GM21423 (cell line): ENCODE measurements at regions not wholly inside any gene's neighbourhood (a gene's known extent, or its start where the extent isn't known, plus 50 kb on each side); places are given as distances from the start of the nearest gene placed in this dataset.
"Not testable (repeated sequence)": the region's sequence is repeated elsewhere in the genome, so short reads cannot be mapped to it uniquely, and the experiment has no call there.

Experiments
- ATAC-seq: cut with Tn5 transposase; IDR thresholded peaks from one replicate; pipeline ENCODE4 v1.9.1; 2021; ENCODE audit warnings: mild to moderate bottlenecking, moderate library complexity; ENCODE audit not compliant: unreplicated experiment

DNA sequence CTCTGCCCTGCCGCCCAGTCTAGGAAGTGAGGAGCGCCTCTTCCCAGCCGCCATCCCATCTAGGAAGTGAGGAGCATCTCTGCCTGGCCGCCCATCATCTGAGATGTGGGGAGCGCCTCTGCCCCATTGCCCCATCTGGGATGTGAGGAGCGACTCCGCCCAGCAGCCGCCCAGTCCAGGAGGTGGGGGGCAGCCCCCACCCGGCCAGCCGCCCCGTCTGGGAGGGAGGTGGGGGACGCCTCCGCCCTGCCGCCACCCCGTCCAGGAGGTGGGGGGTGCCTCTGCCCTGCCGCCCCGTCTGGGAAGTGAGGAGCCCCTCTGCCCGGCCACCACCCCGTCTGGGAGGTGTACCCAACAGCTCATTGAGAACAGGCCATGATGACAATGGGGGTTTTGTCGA lies 146.0 kb upstream of the RAB6C start:
- ATAC-seq = not testable (repeated sequence)

DNA sequence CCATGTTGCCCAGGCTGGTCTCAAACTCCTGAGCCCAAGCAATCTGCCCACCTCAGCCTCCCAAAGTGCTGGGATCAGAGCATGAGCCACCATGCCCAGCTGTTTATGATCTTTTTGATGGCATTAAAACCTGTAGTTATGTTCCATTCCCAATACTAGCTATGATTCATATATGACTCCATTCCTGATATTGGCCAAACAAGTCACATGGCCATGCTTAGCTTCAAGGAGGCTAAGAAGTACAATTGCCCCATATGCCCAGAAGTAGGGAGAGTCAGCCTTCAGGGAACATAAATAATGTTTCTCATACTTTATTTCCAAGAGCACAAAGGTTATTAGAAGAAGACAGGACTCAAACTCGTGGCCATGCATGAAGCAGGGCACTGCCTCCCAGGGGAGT lies 132.4 kb upstream of the RAB6C start:
- no peak for ATAC-seq

DNA sequence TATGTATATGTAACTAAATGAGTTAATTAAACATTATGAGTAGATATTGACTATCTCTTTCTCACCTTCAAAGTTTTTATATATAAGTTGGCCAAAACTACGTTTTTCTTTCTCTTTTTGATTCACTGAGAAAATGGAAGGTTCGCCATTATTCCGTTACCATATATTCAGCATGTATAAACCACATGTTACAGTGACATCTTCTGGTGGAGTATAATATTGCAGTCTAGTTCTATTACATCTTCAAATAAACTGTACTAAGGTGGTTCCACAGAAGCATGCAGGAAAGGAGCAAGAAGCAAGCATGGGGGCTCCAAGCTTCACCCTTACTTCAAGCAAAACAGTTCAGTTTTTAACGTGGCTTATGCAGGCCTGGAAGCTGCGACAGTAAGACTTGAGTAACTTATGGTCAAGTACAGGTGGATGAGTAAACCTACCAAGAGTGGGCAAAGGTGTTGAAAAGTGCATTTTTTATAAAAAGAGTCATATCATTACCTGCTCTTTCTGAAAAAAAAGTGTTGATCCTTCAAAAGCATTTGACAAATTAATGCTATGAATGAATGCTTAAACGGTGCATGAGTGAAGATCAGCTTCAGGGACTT lies 129.8 kb upstream of the RAB6C start:
- ATAC-seq = peak; percentile 78

DNA sequence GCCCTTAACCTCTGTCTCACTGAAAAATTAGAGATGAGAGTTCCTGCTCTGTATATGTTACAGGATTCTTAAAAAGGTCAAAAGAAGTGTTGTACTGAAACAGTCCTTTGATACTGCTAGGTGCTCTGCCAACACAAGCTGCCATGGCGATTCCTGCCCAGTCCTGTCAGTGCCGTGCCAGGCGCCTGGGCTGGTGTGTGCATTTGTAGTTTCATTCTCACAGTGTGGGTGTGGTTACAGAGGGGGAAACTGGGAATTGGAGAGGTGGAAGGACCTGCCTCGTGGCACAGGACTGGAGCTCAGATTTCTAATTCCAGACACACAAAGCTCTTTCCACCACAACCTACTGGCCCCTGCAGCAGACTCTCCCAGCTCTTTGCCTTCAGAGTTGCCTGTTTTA lies 122.3 kb upstream of the RAB6C start:
- ATAC-seq = no peak

DNA sequence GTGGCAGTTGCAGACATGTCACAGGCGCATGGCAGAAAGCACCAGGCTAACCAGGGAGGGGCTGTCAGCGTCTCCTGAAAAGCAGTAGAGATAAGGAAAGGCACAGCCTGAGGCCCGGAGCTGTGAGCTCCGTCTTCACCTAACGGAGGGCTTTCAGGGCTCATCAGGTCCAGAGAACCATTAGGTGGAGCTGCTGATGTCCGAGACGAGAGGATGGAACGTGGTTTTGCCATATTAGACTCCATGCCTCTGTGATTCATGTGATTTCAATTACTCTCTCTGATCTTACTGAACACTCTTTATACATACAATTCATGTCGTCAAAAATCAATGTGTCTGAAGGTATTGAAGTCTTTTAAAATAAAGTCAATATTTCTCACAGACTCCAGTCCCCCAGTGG lies 120.3 kb upstream of the RAB6C start:
- ATAC-seq = no peak

DNA sequence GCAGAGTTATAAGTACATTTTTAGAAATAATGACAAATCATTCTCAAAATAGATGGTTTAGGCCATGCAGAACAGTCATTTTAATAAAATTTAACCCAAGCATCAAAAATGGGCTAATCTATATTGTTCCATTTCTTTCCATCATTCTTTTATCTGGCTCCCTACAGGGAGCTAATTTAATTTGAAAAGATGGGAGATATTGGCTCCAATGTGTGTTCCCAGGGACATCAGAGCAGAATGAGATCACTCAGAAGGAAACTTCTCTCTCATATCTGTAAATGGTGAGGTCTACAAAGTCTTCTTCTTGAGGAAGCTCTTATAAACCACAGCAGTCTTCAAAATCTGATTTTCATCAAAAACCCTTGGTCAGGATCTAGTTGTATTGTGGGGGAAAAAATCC lies 119.4 kb upstream of the RAB6C start:
- no peak for ATAC-seq

DNA sequence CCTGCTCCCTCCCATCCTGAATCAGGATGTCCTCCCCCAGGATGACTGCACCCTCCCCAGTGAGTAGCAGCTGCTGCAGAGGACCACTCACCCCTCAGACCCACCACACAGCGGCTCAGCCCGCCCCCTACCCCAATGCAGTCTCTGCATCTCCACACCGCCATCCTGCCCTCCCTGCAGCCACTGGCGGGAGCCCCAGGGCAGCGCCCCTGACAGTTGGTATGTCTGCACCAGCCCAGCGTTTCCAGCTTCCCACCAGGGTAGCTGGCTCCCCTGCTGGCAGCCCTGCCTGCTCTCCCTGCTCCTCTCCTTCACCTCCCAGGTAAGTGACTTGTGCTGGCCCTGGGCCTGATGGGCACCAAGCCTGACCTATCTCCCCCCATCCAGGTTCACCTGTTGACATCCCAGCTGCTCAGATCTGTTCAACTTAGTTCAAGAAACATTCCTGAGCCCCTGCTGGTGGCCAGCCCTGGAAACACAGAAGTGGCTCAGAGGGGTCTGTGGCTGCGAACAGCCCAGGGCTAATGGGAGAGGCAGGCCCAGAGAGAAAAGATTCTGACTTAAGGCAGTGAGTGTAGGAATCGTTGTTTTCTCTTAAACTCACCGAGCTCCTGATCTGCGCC lies 117.7 kb upstream of the RAB6C start:
- ATAC-seq = no peak

DNA sequence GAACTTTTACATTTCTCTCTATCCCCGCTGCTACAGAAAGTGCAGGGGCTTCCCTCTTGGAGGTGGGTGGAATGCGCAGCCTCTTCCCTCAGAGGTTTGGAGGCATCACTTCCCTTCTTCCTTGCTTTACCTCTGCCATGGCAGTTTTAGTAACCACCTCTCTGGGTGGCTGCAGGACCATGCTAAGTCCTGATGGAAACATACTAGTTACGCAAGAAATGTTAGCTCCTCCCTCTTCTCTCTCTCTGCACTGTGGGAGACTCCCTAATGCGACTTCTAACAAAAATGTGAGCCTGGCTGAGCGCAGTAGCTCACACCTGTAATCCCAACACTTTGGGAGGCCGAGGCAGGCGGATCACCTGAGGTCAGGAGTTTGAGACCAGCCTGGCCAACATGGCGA lies 116.8 kb upstream of the RAB6C start:
- no peak for ATAC-seq

DNA sequence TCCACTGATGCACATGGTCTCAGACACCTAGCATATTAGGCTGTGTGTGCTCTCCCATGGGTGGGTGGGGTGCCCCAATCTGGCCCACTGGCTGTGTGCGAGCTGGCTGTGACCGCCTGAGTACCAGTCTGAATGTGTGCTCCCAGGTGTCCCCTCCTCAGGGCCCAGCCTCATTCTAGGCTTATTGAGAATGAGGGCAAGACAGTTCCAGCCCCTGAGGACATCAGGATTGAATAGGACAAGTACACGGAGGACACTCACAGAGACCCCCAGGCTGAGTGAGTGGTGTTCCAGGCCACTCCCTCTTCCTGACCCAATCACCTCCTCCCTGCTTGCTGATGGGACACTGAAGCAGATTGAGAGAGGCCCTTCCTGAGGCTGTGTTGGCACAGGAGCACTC lies 116.1 kb upstream of the RAB6C start:
- ATAC-seq = no peak

DNA sequence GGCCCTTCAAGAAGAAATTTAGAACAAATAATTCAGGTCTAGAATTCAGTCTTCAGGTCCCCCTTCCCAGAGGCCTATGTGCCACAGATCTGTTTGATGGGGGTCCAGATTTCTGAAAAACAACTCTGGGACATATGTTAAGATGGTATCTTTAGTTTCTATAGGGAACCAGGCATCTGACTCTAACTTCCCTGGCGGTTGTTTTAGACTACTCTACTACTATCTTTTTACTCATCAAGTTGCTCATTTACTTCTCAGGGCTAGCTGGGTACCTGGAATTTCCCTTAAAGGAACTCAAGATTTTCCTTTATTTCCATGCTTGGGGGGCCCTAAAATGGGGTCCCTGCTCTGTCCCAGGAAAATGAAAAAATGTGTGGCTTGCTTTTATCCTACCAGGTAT lies 114.7 kb upstream of the RAB6C start:
- ATAC-seq = no peak

DNA sequence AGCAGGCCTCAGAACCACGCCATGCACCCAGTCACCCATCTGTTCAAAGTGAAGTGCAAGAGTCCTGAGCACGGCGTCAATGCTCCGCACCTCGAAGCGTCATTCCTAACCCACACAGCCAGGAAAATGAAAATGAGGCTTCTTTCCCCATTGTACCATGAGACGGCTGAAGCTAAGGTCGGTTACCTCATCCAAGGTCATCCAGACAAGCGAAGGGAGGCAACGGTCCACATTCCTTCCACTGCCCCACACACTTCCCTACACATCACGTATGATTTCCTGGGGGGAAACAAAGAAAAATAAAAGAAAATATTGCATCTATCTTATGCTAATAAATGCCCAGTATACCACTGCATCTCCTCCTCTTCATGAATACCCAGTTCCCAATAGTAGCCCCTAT lies 113.5 kb upstream of the RAB6C start:
- ATAC-seq = no peak

DNA sequence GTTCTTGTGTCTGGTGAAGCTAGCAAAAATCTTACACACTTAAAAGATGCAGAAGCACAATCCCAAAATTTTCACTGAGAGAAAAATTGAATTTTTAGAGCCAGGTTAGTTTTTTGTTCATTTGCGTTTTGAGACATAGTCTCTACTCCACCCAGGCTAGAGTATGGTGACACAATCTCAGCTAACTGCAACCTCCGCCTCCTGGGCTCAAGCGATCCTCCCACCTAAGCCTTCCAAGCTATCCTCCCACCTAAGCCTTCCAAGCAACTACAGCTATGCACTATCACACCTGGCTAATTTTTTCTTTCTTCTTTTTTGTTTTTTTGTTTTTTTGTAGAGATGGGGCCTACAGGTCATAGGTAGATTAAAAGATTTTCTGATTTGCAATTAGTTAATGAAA lies 113.1 kb upstream of the RAB6C start:
- ATAC-seq = no peak

DNA sequence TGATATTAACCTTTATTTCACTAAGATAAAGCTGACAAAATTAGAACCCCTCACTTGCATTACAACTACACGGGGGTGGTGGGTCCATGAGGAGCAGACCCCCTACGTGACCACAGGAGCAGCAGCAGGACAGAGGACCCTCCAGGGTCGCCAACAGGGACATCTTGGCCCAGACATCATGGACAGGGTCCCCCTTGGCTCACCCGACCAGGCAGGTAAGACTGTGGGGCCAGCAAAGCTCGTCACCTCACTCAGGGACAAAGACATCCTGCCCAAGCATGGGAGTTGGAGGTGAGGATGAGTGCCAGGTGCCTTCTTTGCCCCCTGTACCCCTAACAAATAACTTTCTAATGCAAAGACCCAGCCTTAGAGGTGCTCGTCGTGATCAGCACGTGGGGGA lies 111.3 kb upstream of the RAB6C start:
- ATAC-seq = no peak

DNA sequence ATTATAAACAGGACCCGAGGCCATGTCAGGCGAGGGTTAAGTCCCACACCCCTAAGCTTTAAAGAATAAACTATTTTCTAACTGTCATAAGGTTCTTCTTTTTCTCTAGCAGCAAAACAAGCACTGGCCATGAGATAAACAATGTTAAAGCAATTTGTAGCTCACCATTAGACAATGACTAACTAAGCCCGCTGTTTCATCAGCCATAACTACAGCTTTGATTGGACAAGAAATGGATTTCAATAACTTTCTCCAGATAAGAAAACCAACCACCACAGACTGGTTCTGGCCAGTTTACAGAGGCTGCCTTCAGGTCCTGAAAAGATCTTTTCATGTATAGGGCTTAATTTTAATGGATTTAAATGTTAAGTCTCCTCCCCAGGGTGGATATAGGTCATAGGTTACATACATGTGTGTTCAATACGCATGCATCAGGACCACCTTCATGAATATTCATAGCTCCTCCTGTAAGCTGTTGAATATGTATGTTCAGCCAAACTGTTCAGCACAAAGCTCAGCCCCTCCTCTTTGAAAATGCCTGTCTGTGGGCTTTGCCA lies 108.7 kb upstream of the RAB6C start:
- ATAC-seq = no peak

DNA sequence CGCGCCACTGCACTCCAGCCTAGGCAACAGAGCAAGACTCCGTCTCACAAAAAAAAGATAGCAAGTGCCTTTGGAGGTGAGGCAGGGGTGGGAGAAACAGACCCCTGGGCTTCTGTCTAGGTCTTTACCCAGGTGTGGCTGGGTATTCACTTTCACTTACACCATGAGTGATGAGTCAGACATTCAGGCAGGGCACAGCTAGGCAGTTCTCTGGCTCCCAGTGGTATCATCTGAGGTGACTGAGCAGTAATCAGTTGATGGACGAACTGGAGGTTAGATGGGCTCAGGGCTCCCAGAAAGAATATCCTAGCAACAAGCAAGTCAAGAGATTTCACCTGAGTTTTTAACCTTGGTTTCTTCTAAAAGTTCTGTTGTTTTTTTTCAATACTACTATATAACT lies 107.0 kb upstream of the RAB6C start:
- no peak for ATAC-seq

DNA sequence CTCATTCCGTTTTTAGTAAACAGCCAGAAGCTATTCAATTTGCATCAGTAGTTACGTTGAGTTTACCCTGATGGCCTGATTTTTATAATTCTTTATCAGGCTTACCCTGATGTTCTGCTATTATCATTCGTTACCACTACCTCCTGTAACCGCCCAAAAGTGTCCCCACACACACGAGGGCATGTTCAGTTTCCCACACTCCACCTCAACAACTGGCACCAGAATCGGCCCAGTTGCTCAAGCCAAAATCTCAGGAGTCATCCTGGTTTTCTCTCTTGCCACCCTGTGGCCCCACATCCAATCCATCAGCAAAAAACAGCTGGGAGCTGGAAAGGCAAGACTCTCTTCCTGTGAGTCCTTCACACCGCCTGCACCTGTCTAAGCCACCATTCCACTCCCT lies 102.9 kb upstream of the RAB6C start:
- no peak for ATAC-seq

DNA sequence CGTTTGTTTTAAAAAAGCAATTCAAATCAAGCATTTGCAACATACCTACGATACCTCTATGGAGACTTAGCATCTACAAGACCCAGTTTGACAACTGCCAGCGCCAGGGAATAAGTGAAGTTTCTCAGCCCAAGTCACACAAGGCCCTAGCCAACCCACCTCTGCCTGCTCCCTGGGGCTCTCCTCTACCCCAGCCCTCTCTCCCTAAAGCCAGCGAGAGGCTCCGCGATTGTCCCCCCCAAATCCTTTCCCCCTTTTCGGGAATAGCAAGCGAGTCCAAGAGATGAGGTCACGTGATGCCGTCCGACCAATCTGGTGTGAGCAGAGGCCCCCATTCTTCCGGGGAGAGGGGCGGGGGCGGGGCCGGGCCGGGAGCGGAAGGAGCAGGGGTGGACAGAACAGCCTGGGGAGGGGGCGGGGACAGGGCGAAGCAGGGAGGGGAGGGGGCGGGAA lies 102.2 kb upstream of the RAB6C start:
- peak; percentile 82 for ATAC-seq

DNA sequence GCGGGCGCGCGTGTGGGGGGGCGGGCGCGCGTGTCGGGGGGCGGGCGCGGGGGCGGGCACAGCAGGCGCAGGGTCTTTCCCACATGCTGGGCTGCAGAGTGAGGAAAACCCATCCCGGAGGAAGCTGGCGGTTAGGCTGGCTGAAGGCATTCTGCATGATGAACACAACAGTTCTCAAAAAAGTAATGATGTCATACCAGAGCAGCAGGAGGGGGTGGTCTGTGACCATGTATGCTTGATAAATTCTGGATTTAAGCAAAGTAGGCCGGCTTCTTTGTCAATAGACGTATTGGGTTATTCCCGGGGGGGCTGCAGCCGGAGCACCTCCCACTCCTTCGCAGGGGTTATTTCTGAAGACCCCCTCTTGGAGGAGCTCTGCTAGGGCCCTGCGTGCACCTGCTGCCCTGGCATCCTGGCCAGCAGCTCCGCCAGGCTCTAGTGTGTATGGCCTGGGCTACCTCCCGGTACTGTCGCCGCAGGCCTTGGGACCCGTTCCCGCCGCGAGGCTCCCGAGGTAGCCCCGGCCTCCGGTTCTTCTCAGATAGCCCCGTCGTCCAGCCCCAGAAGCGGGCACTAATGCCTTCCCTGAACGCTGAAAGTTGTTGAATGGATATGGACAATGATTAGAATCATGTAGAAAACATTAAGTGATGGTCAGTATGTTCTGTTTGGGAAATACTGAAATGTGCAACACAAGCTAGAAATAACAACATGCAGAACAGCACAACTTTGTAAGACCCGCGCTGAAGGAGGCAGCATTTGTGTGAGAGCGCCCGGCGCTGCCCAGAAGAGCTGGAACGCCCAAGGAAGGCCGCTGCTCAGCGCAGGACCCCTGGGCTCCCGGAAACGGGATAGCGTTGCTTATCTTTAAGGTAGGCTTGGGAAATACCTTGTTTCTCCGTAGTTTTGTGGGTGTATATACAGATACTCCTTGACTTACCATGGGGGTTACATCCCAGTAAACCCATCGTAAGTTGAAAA lies 101.4 kb upstream of the RAB6C start:
- peak; percentile 28 for ATAC-seq

DNA sequence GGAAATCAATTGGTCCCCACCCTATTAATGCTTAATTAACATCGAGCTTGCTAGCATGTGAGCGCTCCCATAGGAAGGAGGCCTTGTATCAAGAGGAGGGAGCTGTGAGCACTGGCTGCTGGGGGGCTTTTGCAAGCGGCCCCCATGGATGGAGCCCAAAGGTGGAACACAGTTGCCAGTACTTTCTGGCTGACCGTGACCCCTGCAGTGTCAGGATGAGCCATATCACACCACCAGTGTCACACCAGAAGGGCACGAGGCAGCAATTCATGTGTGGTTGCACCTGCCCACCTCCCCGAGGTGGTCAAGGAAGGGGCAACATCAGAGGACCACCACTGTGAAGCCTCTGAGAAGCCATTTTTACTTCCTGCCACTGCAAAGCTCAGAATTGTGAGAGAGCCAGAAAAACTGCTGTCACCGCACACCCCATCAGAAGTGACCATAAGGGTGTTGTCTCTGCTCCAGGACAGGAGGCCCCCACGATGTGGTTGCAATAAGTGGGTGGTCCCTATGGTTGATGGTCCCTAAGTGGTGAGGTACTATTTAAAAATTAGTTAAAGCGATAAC lies 99.8 kb upstream of the RAB6C start:
- ATAC-seq = no peak

DNA sequence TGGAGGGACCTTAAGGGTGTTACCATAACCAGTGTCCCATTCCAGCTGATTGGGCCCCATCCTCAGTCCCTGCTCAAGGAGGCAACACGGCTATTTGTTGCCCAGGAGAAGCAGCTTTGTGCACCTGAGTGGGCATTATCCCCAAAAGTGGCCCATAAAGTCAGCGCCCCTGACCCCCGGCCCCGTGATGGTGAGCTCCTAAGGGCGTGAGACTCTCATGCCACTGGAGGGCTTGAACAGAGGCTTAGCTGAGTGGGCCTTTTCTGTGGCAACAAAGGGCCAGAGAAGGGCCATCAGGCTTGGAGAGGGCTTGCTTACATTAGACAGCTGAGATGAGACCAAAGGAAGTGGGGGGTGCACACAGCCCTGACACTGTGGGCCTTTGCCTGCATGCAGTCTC lies 99.2 kb upstream of the RAB6C start:
- ATAC-seq = no peak

DNA sequence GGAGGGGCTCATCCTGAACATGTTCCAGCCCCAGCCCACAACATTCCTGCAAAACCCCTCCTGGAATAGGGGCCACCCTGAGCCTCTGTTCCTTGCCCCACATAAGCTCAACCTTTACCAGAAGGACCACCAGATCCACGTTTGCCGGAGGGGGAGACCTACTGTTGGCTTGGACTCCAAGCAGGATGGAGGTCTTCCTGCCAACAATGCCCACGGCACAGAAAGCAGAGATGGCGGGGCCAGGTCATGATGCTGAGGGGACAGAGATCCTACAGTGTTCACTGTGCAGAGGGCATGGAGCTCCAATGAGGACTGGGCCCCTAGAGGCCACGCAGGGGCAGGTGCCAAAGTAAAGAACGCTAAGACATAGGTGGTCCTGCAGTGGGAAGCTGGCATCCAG lies 98.5 kb upstream of the RAB6C start:
- ATAC-seq = no peak
